ENCODE measurements at regions not wholly inside any gene's neighbourhood (a gene's known extent, or its start where the extent isn't known, plus 50 kb on each side); places are given as distances from the start of the nearest gene placed in this dataset.
"Not testable (repeated sequence)": the region's sequence is repeated elsewhere in the genome, so short reads cannot be mapped to it uniquely, and the experiment has no call there.

DNA sequence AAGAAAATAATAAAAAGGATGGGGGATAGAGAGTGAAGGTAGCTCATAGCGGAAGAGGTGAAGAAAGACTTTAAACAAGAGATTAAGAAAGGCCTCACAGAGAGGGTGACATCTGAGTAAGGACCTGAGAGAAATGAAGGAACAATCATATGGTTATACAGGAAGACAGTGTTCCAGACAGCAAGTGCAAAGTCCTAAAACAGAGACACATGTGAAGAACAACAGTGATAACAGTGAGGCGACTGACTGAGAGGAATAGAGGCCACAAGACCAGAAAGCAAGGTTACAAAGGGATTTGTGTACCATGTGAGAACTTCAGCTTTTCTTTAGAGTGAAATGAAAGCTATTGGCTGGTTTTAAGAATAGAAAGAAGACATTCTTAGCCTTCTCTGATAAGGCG is 141.6 kb upstream of the PALMD start:
- DNase-seq, result no peak

DNA sequence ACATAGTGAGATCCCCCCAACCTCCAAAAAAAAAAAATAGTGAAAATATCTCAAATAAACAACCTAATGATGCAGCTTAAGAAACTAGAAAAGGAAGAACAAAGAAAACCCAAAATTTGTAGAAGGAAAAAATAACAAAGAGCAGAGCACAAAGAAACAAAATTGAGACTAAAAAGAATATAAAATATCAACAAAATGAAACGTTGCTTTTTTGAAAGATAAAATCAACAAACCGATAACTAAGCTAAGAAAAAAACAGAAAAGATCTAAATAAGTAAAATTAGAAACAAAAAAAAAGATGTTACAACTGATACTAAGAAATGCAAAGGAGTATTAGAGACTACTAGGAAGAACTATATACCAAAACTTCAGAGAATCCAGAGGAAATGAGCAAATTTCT is 139.3 kb upstream of the PALMD start:
- DNase-seq, result no peak

DNA sequence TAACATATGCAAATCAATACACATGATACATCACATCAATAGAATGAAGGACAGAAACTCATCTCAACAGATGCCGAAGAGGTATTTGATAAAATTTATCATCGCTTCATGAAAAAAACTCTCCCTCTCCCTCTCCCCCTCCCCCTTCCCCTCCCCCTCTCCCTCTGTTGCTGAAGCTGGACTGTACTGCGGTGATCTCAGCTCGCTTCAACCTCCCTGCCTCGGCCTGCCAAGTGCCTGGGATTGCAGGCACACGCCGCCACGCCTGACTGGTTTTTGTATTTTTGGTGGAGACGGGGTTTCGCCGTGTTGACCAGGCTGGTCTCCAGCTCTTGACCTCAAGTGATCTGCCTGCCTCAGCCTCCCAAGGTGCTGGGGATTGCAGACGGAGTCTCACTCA is 138.5 kb upstream of the PALMD start:
- not testable (repeated sequence) for DNase-seq

DNA sequence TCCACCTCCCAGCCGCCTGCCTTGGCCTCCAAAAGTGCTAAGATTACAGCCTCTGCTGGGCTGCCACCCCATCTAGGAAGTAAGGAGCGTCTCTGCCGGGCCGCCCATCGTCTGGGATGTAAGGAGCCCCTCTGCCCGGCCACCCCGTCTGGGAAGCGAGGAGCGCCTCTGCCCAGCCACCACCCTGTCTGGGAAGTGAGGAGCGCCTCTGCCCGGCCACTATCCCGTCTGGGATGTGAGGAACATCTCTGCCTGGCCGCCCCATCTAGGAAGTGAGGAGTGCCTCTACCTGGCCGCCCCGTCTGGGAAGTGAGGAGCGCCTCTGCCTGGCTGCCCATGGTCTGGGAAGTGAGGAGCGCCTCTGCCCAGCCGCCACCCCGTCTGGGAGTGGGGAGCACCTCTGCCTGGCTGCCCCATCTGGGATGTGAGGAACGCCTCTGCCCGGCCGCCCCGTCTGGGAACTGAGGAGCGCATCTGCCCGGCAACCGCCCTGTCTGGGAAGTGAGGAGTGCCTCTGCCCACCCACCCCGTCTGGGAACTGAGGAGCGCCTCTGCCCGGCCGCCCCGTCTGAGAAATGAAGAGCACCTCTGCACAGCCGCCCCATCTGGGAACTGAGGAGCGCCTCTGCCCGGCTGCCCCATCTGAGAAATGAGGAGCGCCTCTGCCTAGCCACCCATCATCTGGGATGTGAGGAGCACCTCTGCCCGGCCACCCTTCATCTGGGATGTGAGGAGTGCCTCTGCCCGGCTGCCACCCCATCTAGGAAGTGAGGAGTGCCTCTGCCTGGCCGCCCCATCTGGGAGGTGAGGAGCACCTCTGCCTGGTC is 137.8 kb upstream of the PALMD start:
- no peak for DNase-seq

DNA sequence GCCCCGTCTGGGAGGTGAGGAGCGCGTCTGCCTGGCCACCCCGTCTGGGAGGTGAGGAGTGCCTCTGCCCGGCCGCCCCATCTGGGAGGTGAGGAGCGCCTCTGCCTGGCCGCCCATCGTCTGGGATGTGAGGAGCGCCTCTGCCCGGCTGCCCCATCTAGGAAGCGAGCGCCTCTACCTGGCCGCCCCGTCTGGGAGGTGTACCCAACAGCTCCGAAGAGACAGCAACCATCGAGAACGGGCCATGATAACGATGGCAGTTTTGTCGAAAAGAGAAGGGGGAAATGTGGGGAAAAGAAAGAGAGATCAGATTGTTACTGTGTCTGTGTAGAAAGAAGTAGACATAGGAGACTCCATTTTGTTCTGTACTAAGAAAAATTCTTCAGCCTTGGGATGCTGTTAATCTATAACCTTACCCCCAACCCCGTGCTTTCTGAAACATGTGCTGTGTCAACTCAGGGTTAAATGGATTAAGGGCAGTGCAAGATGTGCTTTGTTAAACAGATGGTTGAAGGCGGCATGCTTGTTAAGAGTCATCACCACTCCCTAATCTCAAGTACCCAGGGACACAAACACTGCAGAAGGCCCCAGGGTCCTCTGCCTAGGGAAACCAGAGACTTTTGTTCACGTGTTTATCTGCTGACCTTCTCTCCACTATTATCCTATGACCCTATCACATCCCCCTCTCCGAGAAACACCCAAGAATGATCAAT is 137.0 kb upstream of the PALMD start:
- not testable (repeated sequence) for DNase-seq

DNA sequence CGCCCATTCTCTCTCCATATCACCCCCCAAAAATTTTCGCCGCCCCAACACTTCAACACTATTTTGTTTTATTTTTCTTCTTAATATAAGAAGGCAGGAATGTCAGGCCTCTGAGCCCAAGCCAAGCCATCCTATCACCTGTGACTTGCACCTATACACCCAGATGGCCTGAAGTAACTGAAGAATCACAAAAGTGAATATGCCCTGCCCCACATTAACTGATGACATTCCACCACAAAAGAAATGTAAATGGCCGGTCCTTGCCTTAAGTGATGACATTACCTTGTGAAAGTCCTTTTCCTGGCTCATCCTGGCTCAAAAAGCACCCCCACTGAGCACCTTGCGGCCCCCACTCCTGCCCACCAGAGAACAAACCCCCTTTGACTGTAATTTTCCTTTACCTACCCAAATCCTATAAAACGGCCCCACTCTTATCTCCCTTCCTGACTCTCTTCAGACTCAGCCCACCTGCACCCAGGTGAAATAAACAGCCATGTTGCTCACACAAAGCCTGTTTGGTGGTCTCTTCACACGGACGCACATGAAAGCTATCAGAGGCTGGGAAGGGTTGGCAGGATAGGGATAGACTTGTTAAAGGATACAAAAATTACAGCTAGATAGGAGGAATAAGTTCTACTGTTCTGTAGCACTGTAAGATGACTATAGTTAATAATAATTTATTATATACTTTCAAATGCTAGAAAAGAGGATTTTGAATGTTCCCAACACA is 130.9 kb upstream of the PALMD start:
- DNase-seq, result not testable (repeated sequence)

DNA sequence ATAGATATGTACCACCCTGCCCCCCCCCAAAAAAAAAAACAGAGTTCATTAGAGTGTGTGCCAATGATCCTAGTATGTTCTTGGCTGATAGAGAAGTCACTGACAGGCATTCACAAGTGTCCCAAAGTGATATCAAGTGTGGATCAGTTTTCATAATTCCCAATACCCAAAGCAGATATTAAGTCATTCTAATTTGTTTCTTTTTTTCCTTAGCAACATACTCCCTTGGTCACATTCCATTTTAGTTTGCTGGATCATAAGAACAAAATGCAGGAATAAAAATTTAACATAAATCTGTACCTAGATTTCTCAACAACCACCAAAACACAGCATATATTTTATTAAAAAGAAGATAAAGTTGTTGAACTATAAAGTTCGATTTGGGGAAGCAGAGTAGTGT is 129.8 kb upstream of the PALMD start:
- DNase-seq, result no peak

DNA sequence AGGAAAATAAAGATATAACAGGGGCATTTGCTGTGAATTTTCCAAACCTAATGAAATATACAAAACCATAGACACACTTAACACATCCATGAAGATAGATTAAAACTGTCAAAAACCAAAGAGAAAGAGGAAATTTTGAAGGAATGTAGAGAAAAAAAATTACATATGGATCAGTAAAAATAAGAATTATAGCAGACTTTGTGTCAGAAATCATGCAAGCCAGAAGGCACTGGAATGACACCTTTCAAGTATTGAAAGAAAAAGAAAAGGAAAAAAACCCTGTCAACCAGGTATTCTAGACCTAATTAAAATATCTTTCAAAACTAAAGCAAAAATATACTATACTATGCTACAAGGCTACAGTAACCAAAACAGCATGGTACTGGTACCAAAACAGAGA is 125.8 kb upstream of the PALMD start:
- no peak for DNase-seq

DNA sequence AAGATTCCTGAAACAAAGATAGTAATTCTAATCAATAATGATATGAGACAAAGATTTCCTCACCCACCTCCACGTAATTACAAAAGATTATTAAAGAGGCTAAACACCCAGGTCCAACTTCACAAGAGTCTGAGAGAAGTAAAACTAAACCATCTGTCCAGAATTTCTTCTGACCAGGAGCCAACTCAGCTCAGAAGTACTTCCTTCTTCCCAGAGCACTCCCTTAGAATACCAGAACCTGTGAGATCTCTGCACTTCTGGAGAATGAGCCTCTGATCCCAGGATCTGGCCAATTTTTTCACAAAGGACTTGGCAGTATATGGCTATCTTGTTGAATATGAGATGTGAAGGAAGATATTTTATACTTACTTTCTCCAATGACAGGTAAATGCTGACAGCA is 120.6 kb upstream of the PALMD start:
- no peak for DNase-seq

DNA sequence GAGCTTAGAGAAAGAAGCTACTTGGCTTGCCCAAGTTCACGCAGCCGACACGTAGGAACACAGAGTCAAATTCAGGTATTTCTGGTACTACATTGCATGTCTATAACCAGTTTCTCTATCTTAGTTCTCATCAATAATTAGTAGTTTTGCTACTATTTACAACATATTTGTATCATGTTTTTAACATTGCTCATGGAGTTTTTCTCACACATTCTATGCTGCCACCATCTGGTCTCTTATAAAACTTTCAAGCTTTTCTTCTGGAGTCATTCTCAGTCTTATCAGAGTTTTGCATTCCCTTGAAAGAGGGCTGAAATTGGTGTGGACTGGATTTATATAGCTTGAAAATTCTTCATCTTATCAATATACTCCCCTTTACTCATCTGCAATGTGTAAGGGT is 118.8 kb upstream of the PALMD start:
- no peak for DNase-seq

DNA sequence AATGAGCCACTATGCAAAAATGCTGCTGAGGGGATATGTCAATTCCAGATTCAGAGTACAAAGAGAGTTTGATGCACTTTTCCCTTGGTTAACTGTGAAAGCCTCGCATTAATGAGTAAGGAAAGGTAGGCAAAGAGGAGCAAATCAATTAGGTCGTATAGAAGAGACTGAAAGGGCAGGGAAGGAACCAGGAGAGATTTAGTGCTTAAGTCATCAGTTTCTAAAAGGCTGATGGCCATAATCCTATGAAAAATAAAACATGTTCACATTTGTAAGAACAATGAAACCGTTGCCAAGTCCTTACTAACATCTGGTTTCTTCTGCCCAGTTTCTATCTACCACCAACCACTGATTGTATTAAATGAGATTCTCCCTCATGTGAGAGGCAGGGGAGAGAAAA is 118.4 kb upstream of the PALMD start:
- DNase-seq, result no peak

DNA sequence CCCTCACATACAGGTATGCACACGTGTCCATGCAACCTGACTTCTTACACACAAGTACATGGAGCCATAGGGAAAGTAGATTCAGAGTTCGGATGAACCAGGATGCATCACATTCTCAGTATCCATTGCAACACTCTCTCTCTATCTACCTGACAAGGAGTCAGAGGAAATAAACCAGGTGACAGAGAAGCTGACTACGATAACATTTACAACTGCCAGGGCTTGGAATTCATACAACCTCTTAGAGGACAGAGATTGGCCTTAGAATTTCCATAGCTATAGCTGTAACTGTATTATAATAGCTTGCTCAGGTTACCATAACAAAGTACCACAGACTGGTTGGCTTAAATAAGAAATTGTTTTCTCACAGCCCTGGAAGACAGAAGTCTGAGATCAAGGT is 116.9 kb upstream of the PALMD start:
- DNase-seq, result no peak

DNA sequence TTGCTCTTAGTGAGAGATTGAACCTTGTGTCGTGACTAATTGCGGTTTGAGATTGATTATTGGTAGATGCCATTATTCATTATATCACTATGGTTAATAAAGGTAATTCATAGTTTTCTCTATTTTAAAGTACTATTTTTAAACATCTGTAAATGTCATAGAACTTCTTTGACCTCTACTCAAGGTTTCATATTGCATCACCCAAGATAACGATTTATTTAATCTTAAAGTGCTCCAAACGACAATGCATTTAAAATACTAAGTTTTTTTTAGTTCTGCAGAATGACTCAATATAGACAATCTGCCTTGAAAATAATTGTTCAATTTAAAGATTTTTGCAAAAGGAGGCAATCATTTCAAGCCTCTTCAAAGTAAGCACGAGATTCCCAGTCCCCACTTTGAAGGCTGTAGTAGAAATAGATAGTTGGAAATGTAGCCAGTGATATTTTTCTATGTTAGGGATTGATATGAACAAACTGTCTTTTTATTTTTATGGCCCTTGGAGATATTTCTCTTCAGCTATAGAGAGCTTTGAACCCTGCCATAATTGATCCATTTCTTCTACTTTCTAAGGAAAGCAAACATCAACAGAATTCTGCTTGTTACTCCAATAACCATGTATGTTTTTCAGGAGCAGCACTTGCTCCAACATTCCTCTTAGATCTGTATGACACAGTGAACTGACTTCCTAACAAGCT is 114.2 kb upstream of the PALMD start:
- DNase-seq, result no peak

DNA sequence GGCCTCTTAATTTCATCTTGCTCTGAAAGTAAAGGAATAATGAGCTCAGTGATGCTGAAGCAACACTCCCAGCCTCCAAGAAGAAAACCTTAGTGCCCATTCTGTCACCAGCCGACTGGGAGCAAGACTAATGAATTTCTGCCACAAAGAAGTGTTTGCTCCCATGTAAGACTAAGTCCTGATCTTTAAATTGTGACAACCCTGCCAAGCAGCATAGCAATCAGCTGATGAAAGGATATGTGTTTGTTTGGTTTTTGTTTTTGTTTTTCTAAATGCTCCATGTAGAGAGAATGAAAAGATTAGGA is 113.7 kb upstream of the PALMD start:
- no peak for DNase-seq

DNA sequence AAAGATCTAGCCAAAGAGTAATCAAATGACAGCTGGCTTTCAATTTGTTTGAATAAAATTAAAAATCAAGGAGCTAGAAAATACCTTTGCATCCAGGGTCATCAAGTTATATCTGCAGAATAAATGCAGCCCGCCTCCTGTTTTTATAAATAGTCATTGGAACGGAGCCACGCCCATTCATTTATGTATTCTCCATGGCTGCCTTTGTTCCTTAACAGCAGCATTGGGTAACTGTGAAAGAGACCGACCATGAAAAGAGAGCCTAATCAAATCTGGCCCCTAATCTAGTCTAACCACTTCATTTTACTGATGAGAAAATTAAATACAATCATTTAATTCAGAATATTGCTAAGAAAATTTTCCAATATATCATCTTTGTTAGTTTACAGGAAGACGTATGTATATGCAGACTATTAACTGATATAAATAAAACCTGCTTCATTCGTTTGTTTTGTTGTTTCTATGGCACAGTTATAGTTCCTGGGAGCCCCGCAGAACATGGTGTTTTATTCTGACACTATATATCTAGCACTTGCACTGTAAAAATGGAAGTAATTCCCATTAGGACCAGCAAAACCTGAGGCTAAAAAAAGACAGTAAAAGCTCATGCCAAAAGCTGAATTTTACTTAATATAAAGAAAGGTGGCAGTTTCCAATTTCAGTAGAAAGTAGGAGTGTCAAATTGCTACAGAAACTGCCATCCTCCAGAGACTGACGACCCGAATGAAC is 111.8 kb upstream of the PALMD start:
- no peak for DNase-seq

DNA sequence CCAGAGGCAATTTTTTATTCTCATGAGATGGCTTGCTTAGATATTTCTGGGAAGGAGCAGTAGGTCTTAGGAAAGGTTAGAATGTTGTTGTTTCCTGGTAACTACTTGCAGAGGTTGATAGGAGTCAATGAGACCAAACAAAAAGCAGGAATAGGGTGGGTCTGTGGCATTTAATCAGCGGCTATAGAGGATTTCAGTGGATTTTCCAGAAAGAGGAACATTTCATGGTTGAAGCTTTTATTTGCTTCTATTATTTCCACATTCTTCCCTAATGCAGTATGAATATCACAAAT is 111.3 kb upstream of the PALMD start:
- no peak for DNase-seq

DNA sequence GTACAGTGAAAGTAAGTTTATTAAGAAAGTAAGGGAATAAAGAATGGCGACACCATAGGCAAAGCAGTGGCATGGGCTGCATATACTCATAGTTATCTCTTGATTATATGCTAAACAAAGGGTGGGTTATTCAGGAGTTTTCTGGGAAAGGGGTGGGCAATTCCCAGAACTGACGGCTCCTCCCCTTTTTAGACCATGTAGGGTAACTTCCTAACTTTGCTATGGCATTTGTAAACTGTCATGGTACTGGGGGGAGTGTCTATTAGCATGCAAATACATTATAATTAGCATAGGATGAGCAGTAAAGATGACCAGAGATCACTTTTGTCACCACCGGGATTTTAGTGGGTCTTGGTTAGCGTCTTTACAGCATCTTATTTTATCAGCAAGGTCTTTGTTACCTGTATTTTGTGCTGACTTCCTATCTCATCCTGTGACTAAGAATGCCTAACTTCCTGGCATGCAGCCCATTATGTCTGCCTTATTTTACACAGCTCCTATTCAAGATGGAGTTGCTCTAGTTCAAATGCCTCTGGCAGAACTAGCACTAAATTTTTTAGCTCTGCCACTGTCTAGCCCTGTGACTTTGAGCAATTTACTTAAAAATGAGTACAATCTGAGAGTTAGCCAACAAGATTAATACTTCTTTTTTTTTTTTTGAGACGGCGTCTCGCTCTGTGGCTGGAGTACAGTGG is 110.3 kb upstream of the PALMD start:
- DNase-seq, result no peak

DNA sequence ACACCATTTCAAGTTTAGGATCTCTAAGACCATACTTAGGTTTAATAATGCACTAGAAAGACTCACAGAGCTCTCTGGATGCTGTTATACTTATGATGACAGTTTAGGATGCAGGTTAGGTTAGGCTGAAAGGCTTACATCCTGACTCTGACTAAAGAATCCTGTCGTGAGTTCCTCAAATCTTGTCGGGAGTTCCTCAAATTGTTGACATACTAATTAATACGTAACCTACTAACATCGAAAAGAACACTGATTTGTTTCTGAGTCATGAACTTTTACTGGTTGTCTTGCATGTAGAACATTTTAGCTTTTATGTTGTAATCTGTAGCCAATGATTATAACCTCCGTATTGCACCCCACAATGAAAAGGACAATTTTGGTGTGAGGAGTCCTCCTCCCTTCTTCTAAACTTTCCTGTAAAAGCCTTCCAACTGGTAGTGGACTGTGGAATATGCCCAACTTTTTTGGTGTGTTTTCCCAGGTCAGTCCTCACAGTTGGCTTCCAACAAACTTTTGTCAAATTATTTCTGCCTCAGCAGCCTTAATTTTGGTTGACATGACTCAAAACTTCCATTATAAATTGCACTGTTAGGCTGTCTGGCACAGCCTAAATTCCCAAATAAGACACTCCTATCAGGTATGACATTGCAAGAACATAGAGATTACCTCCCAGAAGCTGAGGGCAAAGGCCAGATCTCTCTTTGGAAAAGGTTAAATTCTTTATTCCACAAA is 107.9 kb upstream of the PALMD start:
- no peak for DNase-seq

DNA sequence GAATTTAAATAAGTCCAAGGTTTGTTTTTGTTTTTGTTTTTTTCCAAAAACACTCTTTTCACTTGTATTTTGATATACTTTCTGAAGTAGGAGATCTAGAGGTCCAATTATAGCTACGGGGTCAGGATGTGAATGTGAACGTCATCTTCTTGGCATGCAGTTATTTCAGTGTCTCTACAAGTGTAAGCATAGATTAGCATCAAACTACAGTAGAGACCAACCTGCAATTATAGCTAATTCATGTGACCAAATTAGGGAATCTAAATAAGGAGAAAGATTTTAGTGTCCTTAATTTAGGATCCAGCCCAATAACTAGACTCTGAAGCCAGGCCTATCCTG is 107.3 kb upstream of the PALMD start:
- DNase-seq, result no peak

DNA sequence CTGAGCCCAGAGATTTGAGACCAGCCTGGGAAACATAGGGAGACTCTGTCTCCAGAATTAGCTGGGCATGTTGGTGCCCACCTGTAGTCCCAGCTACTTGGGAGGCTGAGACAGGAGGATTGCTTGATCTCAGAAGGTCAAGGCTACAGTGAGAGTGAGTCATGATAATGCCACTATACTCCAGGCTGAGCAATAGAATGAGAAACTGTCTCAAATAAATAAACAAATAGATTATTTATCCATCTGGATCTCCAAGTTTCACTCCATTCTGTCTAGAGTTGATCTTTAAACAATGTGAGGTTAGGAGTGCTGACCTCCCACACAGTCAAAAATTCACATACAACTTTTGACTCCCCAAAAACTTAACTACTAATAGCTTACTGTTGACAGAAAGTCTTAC is 106.8 kb upstream of the PALMD start:
- DNase-seq, result no peak

DNA sequence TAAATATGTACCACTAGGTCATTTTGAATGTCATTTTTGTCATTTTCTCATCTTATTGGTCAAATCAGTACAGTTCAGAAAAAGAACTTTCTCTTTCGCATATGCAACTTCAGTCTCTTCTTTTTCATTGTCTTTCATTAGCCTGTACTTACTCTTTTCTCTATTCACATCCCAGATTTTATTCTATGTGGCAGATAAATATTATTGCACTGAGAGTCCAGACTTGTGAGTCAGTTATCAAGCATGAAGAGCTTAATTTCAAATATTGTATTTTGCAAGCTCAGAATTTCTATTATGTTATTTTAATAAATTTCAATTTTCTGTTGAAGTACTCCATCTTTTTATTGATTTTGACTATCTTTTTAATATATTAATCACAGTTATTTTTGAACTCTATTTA is 105.2 kb upstream of the PALMD start:
- DNase-seq, result no peak

DNA sequence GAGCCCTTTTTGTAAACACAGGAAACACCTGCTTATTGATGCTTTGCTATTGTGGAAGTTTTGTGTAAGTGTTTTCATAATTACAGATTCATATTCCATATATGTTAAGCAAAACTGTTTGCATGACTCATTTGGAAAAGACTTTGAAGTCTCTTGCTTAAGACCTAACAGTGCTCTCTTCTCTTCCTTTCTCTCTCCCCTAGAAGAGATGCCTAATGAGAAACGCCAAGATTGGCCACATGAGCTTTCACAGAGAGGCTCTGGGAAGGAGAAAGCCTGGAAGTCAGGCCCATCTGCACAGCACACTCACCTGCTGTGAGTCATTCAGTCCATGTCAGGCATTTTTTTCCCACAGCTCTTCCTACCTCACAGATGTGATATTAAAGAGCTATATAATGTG is 101.6 kb upstream of the PALMD start:
- peak; percentile 18 for DNase-seq
